Upper lobe of left lung (tissue), 4 donors: ENCODE measurements at regions not wholly inside any gene's neighbourhood (a gene's known extent, or its start where the extent isn't known, plus 50 kb on each side); places are given as distances from the start of the nearest gene placed in this dataset.

Source experiments
- EP300 ChIP-seq, 4 donors: sonication (generic); formaldehyde crosslinking; IDR thresholded peaks; one replicate each; pipeline ENCODE4 v1.5.1; 2017; ENCODE audit warnings: antibody characterized with exemption in 4 of 4, control low read depth in 2 of 4
- POLR2A ChIP-seq, 4 donors: fragments of 450-650 bp; IDR thresholded peaks; one replicate each; pipeline ENCODE4 v1.5.1; 2016 to 2017; ENCODE audit warnings: antibody characterized with exemption in 4 of 4, mild to moderate bottlenecking in 2 of 4
- POLR2AphosphoS5 ChIP-seq, 2 donors: sonication (generic); formaldehyde crosslinking; IDR thresholded peaks; one replicate each; pipeline ENCODE4 v1.5.1; 2017; ENCODE audit warnings: antibody characterized with exemption in 2 of 2
- TF ChIP-seq, protein P1 (sequence below), 6 experiments: fragments of 450-650 bp in 4 of 6; fragments of 200-600 bp in 2 of 6; sonication (generic) in 2 of 6; IDR thresholded peaks; one replicate each; pipeline ENCODE4 v1.5.1; 2016 to 2019; ENCODE audit warnings: antibody characterized with exemption in 6 of 6

DNA sequence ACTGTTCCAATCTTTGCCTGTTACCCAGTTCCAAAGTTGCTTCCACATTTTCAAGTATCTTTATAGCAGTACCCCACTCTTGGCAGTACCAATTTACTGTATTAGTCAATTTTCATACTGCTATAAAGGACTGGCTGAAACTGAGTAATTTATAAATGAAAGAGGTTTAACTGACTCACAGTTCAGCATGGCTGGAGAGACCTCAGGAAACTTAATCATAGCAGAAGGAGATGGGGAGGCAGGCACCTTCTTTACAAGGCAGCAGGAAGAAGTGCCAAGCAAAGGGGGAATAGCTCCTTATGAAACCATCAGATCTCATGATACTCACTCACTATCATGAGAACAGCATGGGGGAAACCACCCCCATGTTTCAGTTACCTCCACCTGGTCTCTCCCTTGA, 215.0 kb downstream of the SNAPC1 start:
- TF ChIP-seq POLR2A (IDR thresholded peaks at IDR 0.05), result no peak
- TF ChIP-seq, protein P1, sequence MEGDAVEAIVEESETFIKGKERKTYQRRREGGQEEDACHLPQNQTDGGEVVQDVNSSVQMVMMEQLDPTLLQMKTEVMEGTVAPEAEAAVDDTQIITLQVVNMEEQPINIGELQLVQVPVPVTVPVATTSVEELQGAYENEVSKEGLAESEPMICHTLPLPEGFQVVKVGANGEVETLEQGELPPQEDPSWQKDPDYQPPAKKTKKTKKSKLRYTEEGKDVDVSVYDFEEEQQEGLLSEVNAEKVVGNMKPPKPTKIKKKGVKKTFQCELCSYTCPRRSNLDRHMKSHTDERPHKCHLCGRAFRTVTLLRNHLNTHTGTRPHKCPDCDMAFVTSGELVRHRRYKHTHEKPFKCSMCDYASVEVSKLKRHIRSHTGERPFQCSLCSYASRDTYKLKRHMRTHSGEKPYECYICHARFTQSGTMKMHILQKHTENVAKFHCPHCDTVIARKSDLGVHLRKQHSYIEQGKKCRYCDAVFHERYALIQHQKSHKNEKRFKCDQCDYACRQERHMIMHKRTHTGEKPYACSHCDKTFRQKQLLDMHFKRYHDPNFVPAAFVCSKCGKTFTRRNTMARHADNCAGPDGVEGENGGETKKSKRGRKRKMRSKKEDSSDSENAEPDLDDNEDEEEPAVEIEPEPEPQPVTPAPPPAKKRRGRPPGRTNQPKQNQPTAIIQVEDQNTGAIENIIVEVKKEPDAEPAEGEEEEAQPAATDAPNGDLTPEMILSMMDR (IDR thresholded peaks at IDR 0.05), result no peak
- TF ChIP-seq POLR2AphosphoS5 (IDR thresholded peaks at IDR 0.05), result no peak
- no peak for TF ChIP-seq EP300 (IDR thresholded peaks at IDR 0.05)
